Thyroid gland (tissue), 4 donors: ENCODE measurements at regions not wholly inside any gene's neighbourhood (a gene's known extent, or its start where the extent isn't known, plus 50 kb on each side); places are given as distances from the start of the nearest gene placed in this dataset.

ENCODE experiments used
- CTCF ChIP-seq, 6 experiments: fragments of 200-600 bp in 3 of 6; fragments of 450-650 bp in 3 of 6; sonication (generic) in 3 of 6; IDR thresholded peaks; one replicate each; pipeline ENCODE4 v1.5.1; 2016 to 2019; ENCODE audit warnings: antibody characterized with exemption in 6 of 6, mild to moderate bottlenecking in 2 of 6, inconsistent platforms in 1 of 6, moderate library complexity in 1 of 6
- POLR2A ChIP-seq, 2 donors: fragments of 450-650 bp; IDR thresholded peaks; one replicate each; pipeline ENCODE4 v1.6.1; 2017; ENCODE audit warnings: antibody characterized with exemption in 2 of 2, mild to moderate bottlenecking in 2 of 2, moderate library complexity in 1 of 2

GRCh38 chr10:2529945-2530344, 537.4 kb upstream of the PFKP start:
- TF ChIP-seq CTCF (IDR thresholded peaks at IDR 0.05) (no peak), POLR2A (IDR thresholded peaks at IDR 0.05) (no peak)
